VCaP (cell line): ENCODE measurements at regions not wholly inside any gene's neighbourhood (a gene's known extent, or its start where the extent isn't known, plus 50 kb on each side); places are given as distances from the start of the nearest gene placed in this dataset.

Experiments
- H3K27ac ChIP-seq: fragments of 450-650 bp; 2 replicates; pipeline ENCODE4 v1.5.1; 2017
- CTCF ChIP-seq: fragments of 450-650 bp; conservative IDR thresholded peaks from 2 replicates; pipeline ENCODE4 v1.5.1; 2017; ENCODE audit warnings: mild to moderate bottlenecking, moderate library complexity

GRCh38 chr4:32624943-32625603 is 1904.9 kb downstream of the PCDH7 start:
- TF ChIP-seq CTCF = no peak

GRCh38 chr4:32625687-32626337 is 1905.6 kb downstream of the PCDH7 start:
- TF ChIP-seq CTCF = no peak
- H3K27ac ChIP-seq = no peak overlapping the region

More at GRCh38 chr4:32624943-32625603, 1904.9 kb downstream of the PCDH7 start:
- no peak overlapping the region for H3K27ac ChIP-seq

- no peak overlapping the region for H3K27ac ChIP-seq
- TF ChIP-seq CTCF = no peak
These were observed 1911.7 kb downstream of the PCDH7 start for GRCh38 chr4:32631831-32632230.

GRCh38 chr4:32633421-32633820 is 1913.3 kb downstream of the PCDH7 start:
- TF ChIP-seq CTCF = no peak

GRCh38 chr4:32645653-32646052 is 1925.5 kb downstream of the PCDH7 start:
- no peak overlapping the region for H3K27ac ChIP-seq

More at GRCh38 chr4:32633421-32633820, 1913.3 kb downstream of the PCDH7 start:
- H3K27ac ChIP-seq = no peak overlapping the region

GRCh38 chr4:32658019-32658418 is 1937.8 kb downstream of the PCDH7 start:
- TF ChIP-seq CTCF = no peak

More at GRCh38 chr4:32645653-32646052, 1925.5 kb downstream of the PCDH7 start:
- no peak for TF ChIP-seq CTCF

GRCh38 chr4:32661229-32661628 is 1941.1 kb downstream of the PCDH7 start:
- TF ChIP-seq CTCF = no peak
- H3K27ac ChIP-seq = no peak overlapping the region

More at GRCh38 chr4:32658019-32658418, 1937.8 kb downstream of the PCDH7 start:
- no peak overlapping the region for H3K27ac ChIP-seq
